K562 (cell line): ENCODE measurements at regions not wholly inside any gene's neighbourhood (a gene's known extent, or its start where the extent isn't known, plus 50 kb on each side); places are given as distances from the start of the nearest gene placed in this dataset.

Experiments
- E4F1 ChIP-seq: fragments of 250-450 bp; sonication (Bioruptor Pico); IDR thresholded peaks from 2 replicates; pipeline ENCODE4 v1.5.0; 2021; ENCODE audit warnings: mild to moderate bottlenecking, borderline replicate concordance
- HNRNPUL1 ChIP-seq: fragments of 200-400 bp; formaldehyde crosslinking; IDR thresholded peaks from 2 replicates; pipeline ENCODE4 v1.6.1; 2017; ENCODE audit warnings: low read length
- KLF1 ChIP-seq: fragments of 450-650 bp; IDR thresholded peaks from 2 replicates; pipeline ENCODE4 v1.6.1; 2016; ENCODE audit warnings: missing genetic modification characterization, missing compliant biosample characterization
- NKRF ChIP-seq: fragments of 450-650 bp; IDR thresholded peaks from 2 replicates; pipeline ENCODE4 v1.6.1; 2016; ENCODE audit warnings: borderline replicate concordance
- SRSF1 ChIP-seq: fragments of 200-400 bp; formaldehyde crosslinking; IDR thresholded peaks from 2 replicates; pipeline ENCODE4 v1.6.1; 2017; ENCODE audit warnings: mild to moderate bottlenecking, low read depth, low read length, moderate library complexity
- ZFPM2 ChIP-seq: fragments of 250-450 bp; sonication (Bioruptor Pico); IDR thresholded peaks from 2 replicates; pipeline ENCODE4 v1.5.1; 2022; ENCODE audit warnings: mild to moderate bottlenecking
- ZNF449 ChIP-seq: fragments of 250-450 bp; sonication (Bioruptor Pico); IDR thresholded peaks from 2 replicates; pipeline ENCODE4 v1.8.0; 2022; ENCODE audit warnings: moderate library complexity, mild to moderate bottlenecking, inconsistent platforms
- ZNF589 ChIP-seq: fragments of 200-800 bp; sonication (Bioruptor generic); IDR thresholded peaks from 2 replicates; pipeline ENCODE4 v1.6.1; 2016; ENCODE audit warnings: low read depth, missing genetic modification characterization, missing compliant biosample characterization

- no peak for TF ChIP-seq ZFPM2
- TF ChIP-seq ZNF589 (CRISPR knock-in tag) = no peak
- no peak for TF ChIP-seq NKRF
- no peak for TF ChIP-seq KLF1 (tag)
- no peak for TF ChIP-seq ZNF449 (CRISPR knock-in tag)
- no peak for TF ChIP-seq HNRNPUL1
- TF ChIP-seq SRSF1 = no peak
- no peak for TF ChIP-seq E4F1 (CRISPR knock-in tag)
- TF ChIP-seq, all 486 proteins: peak for 0
Observed at GRCh38 chr4:63049278-63049677, 1360.0 kb downstream of the TECRL start (continued).
